ENCODE measurements at regions not wholly inside any gene's neighbourhood (a gene's known extent, or its start where the extent isn't known, plus 50 kb on each side); places are given as distances from the start of the nearest gene placed in this dataset.

- H3K27me3 ChIP-seq (ENCODE audit: insufficient read depth, low read length) = no peaks in the 10 kb centered on the region
- peaks cover 7% of the 10 kb centered on the region in 2 experiments; a peak in 3 of 4 replicates for H3K4me1 Mint-ChIP-seq
- no peak overlapping the region for H2BK120ac ChIP-seq (ENCODE audit: low read depth, low read length, poor library complexity, severe bottlenecking)
- DNase-seq = no peak
- no peaks in the 10 kb centered on the region for H4K20me1 ChIP-seq (ENCODE audit: control insufficient read depth, insufficient read depth, insufficient read length)
- H3K9me3 ChIP-seq (ENCODE audit: control insufficient read depth, low read depth, low read length) = no peaks in the 10 kb centered on the region
- no peak overlapping the region for H3K27ac ChIP-seq (ENCODE audit: insufficient read length, low read depth, low read length)
- no peak overlapping the region for H4K8ac ChIP-seq (replicated peaks; ENCODE audit: insufficient read length, low read depth, low read length)
- H3K4me2 ChIP-seq (ENCODE audit: insufficient read depth, insufficient read length, low read length) = no peak overlapping the region
- whole genome bisulfite sequencing (ENCODE audit: extremely low coverage, insufficient read length, low lambda C conversion rate) = no CpG with 5 or more reads among the region's 2 CpGs
- H3K9ac ChIP-seq (ENCODE audit: extremely low read depth, insufficient read length, low read length) = no peak overlapping the region
- H3K18ac ChIP-seq (ENCODE audit: insufficient read length, low read depth, low read length) = no peak overlapping the region
- no peak overlapping the region for H3K56ac ChIP-seq (ENCODE audit: insufficient read length, low read depth, low read length)
- H3K4ac ChIP-seq (ENCODE audit: low read depth, low read length) = no peak overlapping the region
- no peak overlapping the region for H2BK20ac ChIP-seq (ENCODE audit: low read depth, low read length, poor library complexity, severe bottlenecking)
- H3K23me2 ChIP-seq (ENCODE audit: insufficient read length, low read depth, low read length, poor library complexity, severe bottlenecking) = no peaks in the 10 kb centered on the region
- no peak overlapping the region for H3K14ac ChIP-seq (ENCODE audit: insufficient read depth, low read length)
- H2AK5ac ChIP-seq (ENCODE audit: insufficient read length, low read length) = no peak overlapping the region
- no peak overlapping the region for H3K27ac Mint-ChIP-seq
- no peak overlapping the region for H4K91ac ChIP-seq (ENCODE audit: insufficient read length, low read depth, low read length)
- H4K5ac ChIP-seq (ENCODE audit: insufficient read length, low read depth, low read length) = no peak overlapping the region
- H2BK15ac ChIP-seq (ENCODE audit: low read depth, low read length) = no peak overlapping the region
- no peak overlapping the region for H3K4me3 Mint-ChIP-seq
- no peak for TF ChIP-seq CTCF (conservative IDR thresholded peaks at IDR 0.05)
- H3K79me2 ChIP-seq (ENCODE audit: insufficient read depth, low read length) = no peaks in the 10 kb centered on the region
- H2BK12ac ChIP-seq (ENCODE audit: insufficient read length, low read depth, low read length) = no peak overlapping the region
- H2AFZ ChIP-seq (ENCODE audit: low read length) = no peak overlapping the region
- peaks cover 6 to 8% of the 10 kb centered on the region in 2 experiments; a peak in 4 of 5 replicates for H3K9me3 Mint-ChIP-seq
- no peak overlapping the region for H2BK5ac ChIP-seq (ENCODE audit: insufficient read length, low read length)
- no peaks in the 10 kb centered on the region; the same call in 1 of the 2 replicates for H3K27me3 Mint-ChIP-seq (ENCODE audit: low read depth)
- H3T11ph ChIP-seq (ENCODE audit: low read length) = no peak overlapping the region
- peaks cover 1 to 16% (median 5%) of the 10 kb centered on the region in 3 experiments; a peak in 6 of 7 replicates for H3K36me3 Mint-ChIP-seq (ENCODE audit: insufficient read depth in 1 of 3, low read depth in 3 of 3)
- no peaks in the 10 kb centered on the region for H3K4me1 ChIP-seq (ENCODE audit: insufficient read depth, low read length)
- H3K79me1 ChIP-seq (ENCODE audit: insufficient read depth, low read depth, low read length, poor library complexity, severe bottlenecking) = no peaks in the 10 kb centered on the region
- H3K23ac ChIP-seq (ENCODE audit: insufficient read length, low read depth, low read length) = no peak overlapping the region
Measured at GRCh38 chr6:164178679-164179332, 764.3 kb downstream of the QKI start.

All from H9 (cell line).